ENCODE measurements at regions not wholly inside any gene's neighbourhood (a gene's known extent, or its start where the extent isn't known, plus 50 kb on each side); places are given as distances from the start of the nearest gene placed in this dataset.

- no peak for TF ChIP-seq ZNF677 (tag by site-specific recombination; IDR thresholded peaks at IDR 0.05)
- no peak for TF ChIP-seq ZNF121 (tag by site-specific recombination; IDR thresholded peaks at IDR 0.05)
- no peak for TF ChIP-seq YY1 (tag by site-specific recombination; IDR thresholded peaks at IDR 0.05)
- no peak for TF ChIP-seq ZNF24 (tag by site-specific recombination; IDR thresholded peaks at IDR 0.05)
- no peak for TF ChIP-seq CTCF (tag by site-specific recombination; IDR thresholded peaks at IDR 0.05)
Observed at GRCh38 chr4:57488366-57489162, 378.4 kb upstream of the IGFBP7 start.
